SK-N-SH treated with all-trans-retinoic acid at 6 μM for 48 hours (cell line): ENCODE measurements at regions not wholly inside any gene's neighbourhood (a gene's known extent, or its start where the extent isn't known, plus 50 kb on each side); places are given as distances from the start of the nearest gene placed in this dataset.

Experiments used
- ATAC-seq: fragments of 200-7000 bp; cut with Tn5 transposase; 3 replicates; pipeline ENCODE4 v1.9.1; 2020; ENCODE audit warnings: mild to moderate bottlenecking, moderate library complexity
- ARNTL ChIP-seq: fragments of 450-650 bp; formaldehyde crosslinking; IDR thresholded peaks from 2 replicates; pipeline ENCODE4 v1.5.0; 2020; ENCODE audit warnings: low read depth, mild to moderate bottlenecking, moderate library complexity, borderline replicate concordance
- BACH2 ChIP-seq: fragments of 250-450 bp; sonication (Bioruptor Pico); IDR thresholded peaks from 2 replicates; pipeline ENCODE4 v1.9.0; 2021; ENCODE audit warnings: mild to moderate bottlenecking, borderline replicate concordance
- CSDC2 ChIP-seq: fragments of 250-450 bp; sonication (Bioruptor Pico); IDR thresholded peaks from 2 replicates; pipeline ENCODE4 v1.5.0; 2020; ENCODE audit warnings: mild to moderate bottlenecking, moderate library complexity
- ESRRG ChIP-seq: fragments of 250-450 bp; sonication (Bioruptor Pico); IDR thresholded peaks from 2 replicates; pipeline ENCODE4 v1.6.1; 2021; ENCODE audit warnings: mild to moderate bottlenecking
- GLIS3 ChIP-seq: fragments of 250-450 bp; sonication (Bioruptor Pico); IDR thresholded peaks from 2 replicates; pipeline ENCODE4 v1.5.0; 2020; ENCODE audit warnings: mild to moderate bottlenecking, moderate library complexity
- ISL1 ChIP-seq: fragments of 250-450 bp; sonication (Bioruptor Pico); IDR thresholded peaks from 2 replicates; pipeline ENCODE4 v2.1.2; 2022; ENCODE audit warnings: mild to moderate bottlenecking, moderate library complexity
- OSR1 ChIP-seq: fragments of 250-450 bp; sonication (Bioruptor Pico); IDR thresholded peaks from 2 replicates; pipeline ENCODE4 v1.8.0; 2022; ENCODE audit warnings: moderate library complexity, mild to moderate bottlenecking, inconsistent platforms
- PPARA ChIP-seq: fragments of 250-450 bp; sonication (Bioruptor Pico); IDR thresholded peaks from 2 replicates; pipeline ENCODE4 v1.5.0; 2020; ENCODE audit warnings: mild to moderate bottlenecking, borderline replicate concordance
- RARB ChIP-seq: fragments of 250-450 bp; sonication (Bioruptor Pico); IDR thresholded peaks from 2 replicates; pipeline ENCODE4 v1.8.0; 2021; ENCODE audit warnings: mild to moderate bottlenecking, moderate library complexity
- SNAI2 ChIP-seq: fragments of 250-450 bp; sonication (Bioruptor Pico); IDR thresholded peaks from 2 replicates; pipeline ENCODE4 v1.5.0; 2020; ENCODE audit warnings: mild to moderate bottlenecking, moderate library complexity
- TOX ChIP-seq: fragments of 250-450 bp; sonication (Bioruptor Pico); IDR thresholded peaks from 2 replicates; pipeline ENCODE4 v1.8.0; 2021; ENCODE audit warnings: mild to moderate bottlenecking, moderate library complexity, borderline replicate concordance
- ZC3H10 ChIP-seq: fragments of 250-450 bp; sonication (Bioruptor Pico); IDR thresholded peaks from 2 replicates; pipeline ENCODE4 v1.5.1; 2021; ENCODE audit warnings: mild to moderate bottlenecking, moderate library complexity
- ZFP3 ChIP-seq: fragments of 250-450 bp; sonication (Bioruptor Pico); IDR thresholded peaks from 2 replicates; pipeline ENCODE4 v1.5.0; 2020; ENCODE audit warnings: mild to moderate bottlenecking, moderate library complexity
- ZFP30 ChIP-seq: fragments of 450-650 bp; formaldehyde crosslinking; IDR thresholded peaks from 2 replicates; pipeline ENCODE4 v1.5.0; 2022; ENCODE audit warnings: mild to moderate bottlenecking, moderate library complexity
- ZNF565 ChIP-seq: fragments of 450-650 bp; formaldehyde crosslinking; conservative IDR thresholded peaks from 2 replicates; pipeline ENCODE4 v1.5.0; 2020; ENCODE audit warnings: low read depth, mild to moderate bottlenecking, moderate library complexity
- ZNF70 ChIP-seq: fragments of 450-650 bp; formaldehyde crosslinking; IDR thresholded peaks from 2 replicates; pipeline ENCODE4 v1.5.0; 2020; ENCODE audit warnings: mild to moderate bottlenecking, moderate library complexity
- ZNF8 ChIP-seq: fragments of 450-650 bp; formaldehyde crosslinking; IDR thresholded peaks from 2 replicates; pipeline ENCODE4 v1.5.0; 2020; ENCODE audit warnings: mild to moderate bottlenecking, moderate library complexity
- TF ChIP-seq, protein P1 (sequence below): fragments of 250-450 bp; sonication (Bioruptor Pico); IDR thresholded peaks from 2 replicates; pipeline ENCODE4 v1.5.0; 2020; ENCODE audit warnings: mild to moderate bottlenecking, moderate library complexity
- TF ChIP-seq, protein P2 (sequence below): fragments of 250-450 bp; sonication (Bioruptor Pico); IDR thresholded peaks from 2 replicates; pipeline ENCODE4 v1.8.0; 2020; ENCODE audit warnings: mild to moderate bottlenecking, moderate library complexity, borderline replicate concordance
- TF ChIP-seq, protein P3 (sequence below): fragments of 250-450 bp; sonication (Bioruptor Pico); IDR thresholded peaks from 2 replicates; pipeline ENCODE4 v1.8.0; 2021; ENCODE audit warnings: low read depth, mild to moderate bottlenecking, moderate library complexity, borderline replicate concordance
- TF ChIP-seq, protein P4 (sequence below): fragments of 250-450 bp; sonication (Bioruptor Pico); IDR thresholded peaks from 2 replicates; pipeline ENCODE4 v1.5.1; 2020; ENCODE audit warnings: low read depth, mild to moderate bottlenecking, moderate library complexity
- TF ChIP-seq, protein P5 (sequence below): fragments of 250-450 bp; sonication (Bioruptor Pico); IDR thresholded peaks from 2 replicates; pipeline ENCODE4 v1.5.1; 2021; ENCODE audit warnings: mild to moderate bottlenecking, moderate library complexity

DNA sequence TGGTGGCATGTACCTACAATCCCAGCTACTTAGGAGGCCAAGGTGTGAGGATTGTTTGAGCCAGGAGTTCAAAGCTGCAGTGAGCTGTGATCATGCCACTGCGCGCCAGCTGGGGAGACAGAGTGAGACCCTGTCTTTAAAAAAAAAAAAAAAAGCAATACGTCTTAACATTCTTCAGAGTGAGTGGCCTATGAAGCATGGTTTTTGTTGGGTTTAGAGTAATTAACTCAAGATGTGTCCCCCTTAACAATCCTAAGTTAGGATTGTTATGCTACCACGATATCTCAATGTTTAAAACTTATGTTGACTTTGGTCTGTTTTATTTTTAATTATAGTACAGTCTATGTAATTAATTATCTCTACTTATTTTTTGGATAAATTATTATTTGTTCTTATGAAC lies 156.1 kb downstream of the HIPK3 start:
- no peak for ATAC-seq
- TF ChIP-seq ZNF8 (CRISPR knock-in tag) (no peak), OSR1 (CRISPR knock-in tag) (no peak), ZNF565 (no peak), ZNF70 (CRISPR knock-in tag) (no peak), ARNTL (CRISPR knock-in tag) (no peak), BACH2 (CRISPR knock-in tag) (no peak), ESRRG (CRISPR knock-in tag) (no peak), RARB (CRISPR knock-in tag) (no peak), PPARA (CRISPR knock-in tag) (no peak), ZFP30 (CRISPR knock-in tag) (no peak), SNAI2 (CRISPR knock-in tag) (no peak), ZFP3 (CRISPR knock-in tag) (no peak)
- TF ChIP-seq, protein P1, sequence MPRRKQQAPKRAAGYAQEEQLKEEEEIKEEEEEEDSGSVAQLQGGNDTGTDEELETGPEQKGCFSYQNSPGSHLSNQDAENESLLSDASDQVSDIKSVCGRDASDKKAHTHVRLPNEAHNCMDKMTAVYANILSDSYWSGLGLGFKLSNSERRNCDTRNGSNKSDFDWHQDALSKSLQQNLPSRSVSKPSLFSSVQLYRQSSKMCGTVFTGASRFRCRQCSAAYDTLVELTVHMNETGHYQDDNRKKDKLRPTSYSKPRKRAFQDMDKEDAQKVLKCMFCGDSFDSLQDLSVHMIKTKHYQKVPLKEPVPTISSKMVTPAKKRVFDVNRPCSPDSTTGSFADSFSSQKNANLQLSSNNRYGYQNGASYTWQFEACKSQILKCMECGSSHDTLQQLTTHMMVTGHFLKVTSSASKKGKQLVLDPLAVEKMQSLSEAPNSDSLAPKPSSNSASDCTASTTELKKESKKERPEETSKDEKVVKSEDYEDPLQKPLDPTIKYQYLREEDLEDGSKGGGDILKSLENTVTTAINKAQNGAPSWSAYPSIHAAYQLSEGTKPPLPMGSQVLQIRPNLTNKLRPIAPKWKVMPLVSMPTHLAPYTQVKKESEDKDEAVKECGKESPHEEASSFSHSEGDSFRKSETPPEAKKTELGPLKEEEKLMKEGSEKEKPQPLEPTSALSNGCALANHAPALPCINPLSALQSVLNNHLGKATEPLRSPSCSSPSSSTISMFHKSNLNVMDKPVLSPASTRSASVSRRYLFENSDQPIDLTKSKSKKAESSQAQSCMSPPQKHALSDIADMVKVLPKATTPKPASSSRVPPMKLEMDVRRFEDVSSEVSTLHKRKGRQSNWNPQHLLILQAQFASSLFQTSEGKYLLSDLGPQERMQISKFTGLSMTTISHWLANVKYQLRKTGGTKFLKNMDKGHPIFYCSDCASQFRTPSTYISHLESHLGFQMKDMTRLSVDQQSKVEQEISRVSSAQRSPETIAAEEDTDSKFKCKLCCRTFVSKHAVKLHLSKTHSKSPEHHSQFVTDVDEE (CRISPR knock-in tag), result no peak
- TF ChIP-seq, protein P2, sequence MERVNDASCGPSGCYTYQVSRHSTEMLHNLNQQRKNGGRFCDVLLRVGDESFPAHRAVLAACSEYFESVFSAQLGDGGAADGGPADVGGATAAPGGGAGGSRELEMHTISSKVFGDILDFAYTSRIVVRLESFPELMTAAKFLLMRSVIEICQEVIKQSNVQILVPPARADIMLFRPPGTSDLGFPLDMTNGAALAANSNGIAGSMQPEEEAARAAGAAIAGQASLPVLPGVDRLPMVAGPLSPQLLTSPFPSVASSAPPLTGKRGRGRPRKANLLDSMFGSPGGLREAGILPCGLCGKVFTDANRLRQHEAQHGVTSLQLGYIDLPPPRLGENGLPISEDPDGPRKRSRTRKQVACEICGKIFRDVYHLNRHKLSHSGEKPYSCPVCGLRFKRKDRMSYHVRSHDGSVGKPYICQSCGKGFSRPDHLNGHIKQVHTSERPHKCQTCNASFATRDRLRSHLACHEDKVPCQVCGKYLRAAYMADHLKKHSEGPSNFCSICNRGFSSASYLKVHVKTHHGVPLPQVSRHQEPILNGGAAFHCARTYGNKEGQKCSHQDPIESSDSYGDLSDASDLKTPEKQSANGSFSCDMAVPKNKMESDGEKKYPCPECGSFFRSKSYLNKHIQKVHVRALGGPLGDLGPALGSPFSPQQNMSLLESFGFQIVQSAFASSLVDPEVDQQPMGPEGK, result no peak
- TF ChIP-seq, protein P3, sequence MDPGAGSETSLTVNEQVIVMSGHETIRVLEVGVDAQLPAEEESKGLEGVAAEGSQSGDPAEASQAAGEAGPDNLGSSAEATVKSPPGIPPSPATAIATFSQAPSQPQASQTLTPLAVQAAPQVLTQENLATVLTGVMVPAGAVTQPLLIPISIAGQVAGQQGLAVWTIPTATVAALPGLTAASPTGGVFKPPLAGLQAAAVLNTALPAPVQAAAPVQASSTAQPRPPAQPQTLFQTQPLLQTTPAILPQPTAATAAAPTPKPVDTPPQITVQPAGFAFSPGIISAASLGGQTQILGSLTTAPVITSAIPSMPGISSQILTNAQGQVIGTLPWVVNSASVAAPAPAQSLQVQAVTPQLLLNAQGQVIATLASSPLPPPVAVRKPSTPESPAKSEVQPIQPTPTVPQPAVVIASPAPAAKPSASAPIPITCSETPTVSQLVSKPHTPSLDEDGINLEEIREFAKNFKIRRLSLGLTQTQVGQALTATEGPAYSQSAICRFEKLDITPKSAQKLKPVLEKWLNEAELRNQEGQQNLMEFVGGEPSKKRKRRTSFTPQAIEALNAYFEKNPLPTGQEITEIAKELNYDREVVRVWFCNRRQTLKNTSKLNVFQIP (CRISPR knock-in tag), result no peak

DNA sequence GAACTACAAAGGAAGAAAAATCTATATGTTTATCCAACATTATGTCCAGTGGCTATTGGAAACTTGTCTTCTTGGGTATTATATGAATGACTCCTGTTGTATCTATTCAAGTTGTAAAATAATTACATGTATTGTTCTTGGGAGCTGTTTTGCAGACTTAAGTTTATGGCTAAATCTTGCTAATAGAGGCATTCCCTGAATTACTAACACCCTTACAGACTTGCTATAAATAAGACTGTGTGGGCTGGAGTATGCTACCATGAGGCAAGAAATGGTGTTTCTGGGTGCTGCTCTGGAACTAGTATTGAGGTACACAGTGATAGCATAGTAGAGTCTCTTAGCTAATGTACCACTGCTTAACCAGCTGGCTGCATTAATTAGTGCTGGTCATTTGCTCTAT lies 155.1 kb downstream of the HIPK3 start:
- no peak for ATAC-seq
- TF ChIP-seq TOX (no peak), ZC3H10 (CRISPR knock-in tag) (no peak), OSR1 (CRISPR knock-in tag) (no peak)

DNA sequence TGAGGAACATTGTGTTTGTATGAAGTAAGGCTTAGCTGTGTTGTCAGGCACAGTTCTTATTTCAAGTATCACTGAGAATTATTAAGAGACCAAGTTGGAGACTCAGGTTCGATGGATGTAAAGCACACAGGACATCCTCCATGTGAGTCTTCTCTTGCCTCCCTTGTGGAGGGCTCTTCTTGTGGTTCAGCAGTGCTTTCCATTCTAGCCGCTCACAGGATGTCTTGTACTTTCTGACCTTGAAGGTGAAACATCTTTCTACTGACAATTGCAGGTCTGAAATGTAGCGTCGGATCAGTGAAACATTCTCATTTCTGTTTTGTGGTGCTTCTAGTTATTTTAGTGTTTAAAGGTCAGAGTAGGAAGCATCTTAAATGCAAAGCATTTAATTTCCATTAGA lies 154.6 kb downstream of the HIPK3 start:
- ATAC-seq, result no peak
- TF ChIP-seq OSR1 (CRISPR knock-in tag), result no peak

DNA sequence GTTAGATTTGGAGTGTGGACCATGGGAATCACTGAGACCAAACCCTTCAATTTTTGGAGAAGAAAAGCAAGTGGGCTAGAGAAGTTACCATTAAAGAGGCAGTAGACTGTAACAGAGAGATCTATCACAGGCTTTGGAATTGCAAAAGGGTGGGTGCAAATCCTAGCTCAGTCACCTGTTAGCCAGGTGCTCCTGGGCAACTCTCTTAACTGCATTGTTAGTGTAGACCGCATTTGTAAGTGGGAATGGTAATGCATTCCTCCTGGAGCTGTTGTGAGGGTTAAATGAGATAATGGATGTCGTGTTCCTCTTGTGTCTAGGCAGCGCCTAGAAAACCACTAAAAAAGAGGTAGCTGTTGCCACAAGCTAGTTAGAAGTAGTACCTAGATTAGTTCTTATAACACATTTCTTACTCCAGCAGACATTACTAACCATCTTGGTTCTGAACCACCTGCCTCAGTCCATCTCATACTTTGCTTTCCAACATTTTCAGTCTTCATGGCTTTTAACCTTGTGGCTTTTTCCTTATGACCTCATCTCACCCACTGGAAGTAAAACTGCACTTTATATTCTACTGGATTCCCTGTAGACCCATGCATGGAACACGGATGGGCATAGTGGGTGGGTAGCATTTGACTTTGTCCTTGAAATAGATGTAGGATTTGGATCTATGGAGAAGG lies 153.0 kb downstream of the HIPK3 start:
- ATAC-seq, result no peak
- TF ChIP-seq BACH2 (CRISPR knock-in tag), result no peak
- TF ChIP-seq PPARA (CRISPR knock-in tag), result no peak
- TF ChIP-seq, protein P4, sequence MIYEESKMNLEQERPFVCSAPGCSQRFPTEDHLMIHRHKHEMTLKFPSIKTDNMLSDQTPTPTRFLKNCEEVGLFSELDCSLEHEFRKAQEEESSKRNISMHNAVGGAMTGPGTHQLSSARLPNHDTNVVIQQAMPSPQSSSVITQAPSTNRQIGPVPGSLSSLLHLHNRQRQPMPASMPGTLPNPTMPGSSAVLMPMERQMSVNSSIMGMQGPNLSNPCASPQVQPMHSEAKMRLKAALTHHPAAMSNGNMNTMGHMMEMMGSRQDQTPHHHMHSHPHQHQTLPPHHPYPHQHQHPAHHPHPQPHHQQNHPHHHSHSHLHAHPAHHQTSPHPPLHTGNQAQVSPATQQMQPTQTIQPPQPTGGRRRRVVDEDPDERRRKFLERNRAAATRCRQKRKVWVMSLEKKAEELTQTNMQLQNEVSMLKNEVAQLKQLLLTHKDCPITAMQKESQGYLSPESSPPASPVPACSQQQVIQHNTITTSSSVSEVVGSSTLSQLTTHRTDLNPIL (CRISPR knock-in tag), result no peak
- no peak for TF ChIP-seq CSDC2 (CRISPR knock-in tag)
- no peak for TF ChIP-seq ZNF8 (CRISPR knock-in tag)
- TF ChIP-seq, protein P2, result no peak
- TF ChIP-seq GLIS3 (CRISPR knock-in tag), result no peak
- TF ChIP-seq TOX, result no peak
- no peak for TF ChIP-seq RARB (CRISPR knock-in tag)
- no peak for TF ChIP-seq ZNF70 (CRISPR knock-in tag)
- TF ChIP-seq OSR1 (CRISPR knock-in tag), result no peak
- no peak for TF ChIP-seq ESRRG (CRISPR knock-in tag)
- TF ChIP-seq SNAI2 (CRISPR knock-in tag), result no peak
- TF ChIP-seq, protein P3 (CRISPR knock-in tag), result no peak
- no peak for TF ChIP-seq ISL1
- TF ChIP-seq, protein P5, sequence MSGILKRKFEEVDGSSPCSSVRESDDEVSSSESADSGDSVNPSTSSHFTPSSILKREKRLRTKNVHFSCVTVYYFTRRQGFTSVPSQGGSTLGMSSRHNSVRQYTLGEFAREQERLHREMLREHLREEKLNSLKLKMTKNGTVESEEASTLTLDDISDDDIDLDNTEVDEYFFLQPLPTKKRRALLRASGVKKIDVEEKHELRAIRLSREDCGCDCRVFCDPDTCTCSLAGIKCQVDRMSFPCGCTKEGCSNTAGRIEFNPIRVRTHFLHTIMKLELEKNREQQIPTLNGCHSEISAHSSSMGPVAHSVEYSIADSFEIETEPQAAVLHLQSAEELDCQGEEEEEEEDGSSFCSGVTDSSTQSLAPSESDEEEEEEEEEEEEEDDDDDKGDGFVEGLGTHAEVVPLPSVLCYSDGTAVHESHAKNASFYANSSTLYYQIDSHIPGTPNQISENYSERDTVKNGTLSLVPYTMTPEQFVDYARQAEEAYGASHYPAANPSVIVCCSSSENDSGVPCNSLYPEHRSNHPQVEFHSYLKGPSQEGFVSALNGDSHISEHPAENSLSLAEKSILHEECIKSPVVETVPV (CRISPR knock-in tag), result no peak
